Adrenal gland (tissue), 9 donors: ENCODE measurements at regions not wholly inside any gene's neighbourhood (a gene's known extent, or its start where the extent isn't known, plus 50 kb on each side); places are given as distances from the start of the nearest gene placed in this dataset.

ENCODE experiments used
- DNase-seq, 7 donors: peaks; one replicate each; pipeline ENCODE4 v3.0.0-alpha.2; 2019 to 2020
- H3K27ac ChIP-seq, 5 donors: fragments of 200-600 bp; sonication (generic) in 4 of 5; 1 replicate in 3 of 5; 2 replicates in 2 of 5; pipeline versions ENCODE4 v1.5.1 to v1.8.0; 2016 to 2020; ENCODE audit warnings: mild to moderate bottlenecking in 1 of 5
- H3K27me3 ChIP-seq: fragments of 200-600 bp; 2 replicates; pipeline ENCODE4 v1.8.0; 2021
- H3K36me3 ChIP-seq, 2 donors: fragments of 200-600 bp; replicated peaks in 1 of 2; 1 replicate in 1 of 2; 2 replicates in 1 of 2; pipeline versions ENCODE4 v1.5.1 to v1.8.0; 2018 to 2022
- H3K4me1 ChIP-seq, 2 donors: fragments of 200-600 bp; replicated peaks in 1 of 2; 1 replicate in 1 of 2; 2 replicates in 1 of 2; pipeline versions ENCODE4 v1.5.1 to v1.8.0; 2018 to 2021
- H3K4me3 ChIP-seq, 4 donors: fragments of 200-600 bp; sonication (generic) in 3 of 4; one replicate each; pipeline ENCODE4 v1.5.1; 2016 to 2018
- H3K9me3 ChIP-seq, 3 donors: fragments of 200-600 bp; sonication (generic) in 1 of 3; replicated peaks in 1 of 3; 1 replicate in 2 of 3; 2 replicates in 1 of 3; pipeline versions ENCODE4 v1.5.1 to v1.8.0; 2016 to 2021
- POLR2A ChIP-seq, 2 donors: fragments of 450-650 bp; IDR thresholded peaks; one replicate each; pipeline ENCODE4 v1.6.1; 2017; ENCODE audit warnings: antibody characterized with exemption in 2 of 2, mild to moderate bottlenecking in 2 of 2, moderate library complexity in 1 of 2
- WGBS, 4 donors: extraction: QIAGEN DNeasy Blood & Tissue Kit in 2 of 4; methylation state at CpG; one replicate each; pipeline versions ENCODE4 v1.1.5 to v1.1.7; 2013 to 2017; 5-methylcytosine and 5-hydroxymethylcytosine counted together
- intact Hi-C, 2 donors: fragments of 100-400 bp; cut with DNase I; formaldehyde crosslinking; loops; one replicate each; pipeline versions ENCODE4 v1.14.1 to v1.15.0; 2022 to 2023
- TF ChIP-seq, protein P1 (sequence below), 6 experiments: fragments of 450-650 bp in 4 of 6; fragments of 200-600 bp in 2 of 6; sonication (generic) in 1 of 6; IDR thresholded peaks; 1 replicate in 5 of 6; 2 replicates in 1 of 6; pipeline versions ENCODE4 v1.5.1 to v1.8.0; 2016 to 2021; ENCODE audit warnings: antibody characterized with exemption in 6 of 6, mild to moderate bottlenecking in 2 of 6, moderate library complexity in 1 of 6
- donor health status: healthy with polysubstance abuse.
- donor health status: Bipolar disorder and iron deficiency.
- donor health status: DM: yes; HTN: yes; CAD: no.
- donor health status: DM: no; HTN: no; CAD: no.
- donor health status: DM: no; HTN: no; CAD: no.

GRCh38 chr13:90518417-90518816, 829.1 kb upstream of the MIR17HG start:
- Histone ChIP-seq H3K4me1 (no peaks in the 10 kb centered on the region), H3K27ac (no peak overlapping the region), H3K9me3 (no peaks in the 10 kb centered on the region), H3K36me3 (no peaks in the 10 kb centered on the region), H3K27me3 (no peaks in the 10 kb centered on the region), H3K4me3 (no peak overlapping the region)
- intact Hi-C loops, result no loop called here
- TF ChIP-seq, protein P1, sequence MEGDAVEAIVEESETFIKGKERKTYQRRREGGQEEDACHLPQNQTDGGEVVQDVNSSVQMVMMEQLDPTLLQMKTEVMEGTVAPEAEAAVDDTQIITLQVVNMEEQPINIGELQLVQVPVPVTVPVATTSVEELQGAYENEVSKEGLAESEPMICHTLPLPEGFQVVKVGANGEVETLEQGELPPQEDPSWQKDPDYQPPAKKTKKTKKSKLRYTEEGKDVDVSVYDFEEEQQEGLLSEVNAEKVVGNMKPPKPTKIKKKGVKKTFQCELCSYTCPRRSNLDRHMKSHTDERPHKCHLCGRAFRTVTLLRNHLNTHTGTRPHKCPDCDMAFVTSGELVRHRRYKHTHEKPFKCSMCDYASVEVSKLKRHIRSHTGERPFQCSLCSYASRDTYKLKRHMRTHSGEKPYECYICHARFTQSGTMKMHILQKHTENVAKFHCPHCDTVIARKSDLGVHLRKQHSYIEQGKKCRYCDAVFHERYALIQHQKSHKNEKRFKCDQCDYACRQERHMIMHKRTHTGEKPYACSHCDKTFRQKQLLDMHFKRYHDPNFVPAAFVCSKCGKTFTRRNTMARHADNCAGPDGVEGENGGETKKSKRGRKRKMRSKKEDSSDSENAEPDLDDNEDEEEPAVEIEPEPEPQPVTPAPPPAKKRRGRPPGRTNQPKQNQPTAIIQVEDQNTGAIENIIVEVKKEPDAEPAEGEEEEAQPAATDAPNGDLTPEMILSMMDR (IDR thresholded peaks at IDR 0.05), result no peak
- TF ChIP-seq POLR2A (IDR thresholded peaks at IDR 0.05), result no peak
- no peak for DNase-seq

DNA sequence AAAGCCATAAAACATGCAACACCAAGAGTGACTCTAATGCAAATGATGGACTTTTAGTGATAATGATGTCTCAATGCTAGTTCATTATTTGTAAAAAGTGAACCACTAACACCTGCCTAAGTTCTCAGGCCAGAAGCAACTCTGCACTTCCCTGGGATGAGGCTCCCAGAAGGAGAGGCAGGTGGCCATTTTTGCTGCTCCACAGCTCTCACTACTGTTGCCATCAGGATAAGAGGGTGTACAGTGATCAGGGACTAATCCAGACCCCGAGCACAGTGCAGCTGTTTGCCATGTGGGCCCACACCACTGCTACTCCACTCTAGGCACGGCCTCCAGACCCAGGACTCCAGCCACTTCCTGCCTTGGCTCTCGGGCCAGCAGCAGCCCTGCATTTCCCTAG, 828.3 kb upstream of the MIR17HG start:
- no peaks in the 10 kb centered on the region for H3K27me3 ChIP-seq
- H3K4me1 ChIP-seq, result no peaks in the 10 kb centered on the region
- 20 to 41% (median 37%) methylated on average over 1 to 3 of the region's 3 CpGs for WGBS, 4 donors
- TF ChIP-seq POLR2A (IDR thresholded peaks at IDR 0.05), result no peak
- TF ChIP-seq, protein P1 (IDR thresholded peaks at IDR 0.05), result no peak
- no peaks in the 10 kb centered on the region for H3K36me3 ChIP-seq
- H3K4me3 ChIP-seq, result no peak overlapping the region
- H3K9me3 ChIP-seq, result no peaks in the 10 kb centered on the region
- intact Hi-C loops, result no loop called here
- no peak overlapping the region for H3K27ac ChIP-seq
- DNase-seq, result no peak

GRCh38 chr13:90526711-90527110, 820.8 kb upstream of the MIR17HG start:
- no peak for TF ChIP-seq POLR2A (IDR thresholded peaks at IDR 0.05)
- TF ChIP-seq, protein P1 (IDR thresholded peaks at IDR 0.05), result no peak
- Histone ChIP-seq H3K4me3 (no peak overlapping the region), H3K27ac (no peak overlapping the region), H3K9me3 (peaks cover 0 to 7% (median 0%) of the 10 kb centered on the region in 3 donors), H3K4me1 (no peaks in the 10 kb centered on the region), H3K36me3 (no peaks in the 10 kb centered on the region), H3K27me3 (no peaks in the 10 kb centered on the region)
- no peak for DNase-seq
- intact Hi-C loops, result no loop called here
- 37 to 60% (median 47%) methylated on average over 1 of the region's 1 CpG for WGBS, 4 donors

DNA sequence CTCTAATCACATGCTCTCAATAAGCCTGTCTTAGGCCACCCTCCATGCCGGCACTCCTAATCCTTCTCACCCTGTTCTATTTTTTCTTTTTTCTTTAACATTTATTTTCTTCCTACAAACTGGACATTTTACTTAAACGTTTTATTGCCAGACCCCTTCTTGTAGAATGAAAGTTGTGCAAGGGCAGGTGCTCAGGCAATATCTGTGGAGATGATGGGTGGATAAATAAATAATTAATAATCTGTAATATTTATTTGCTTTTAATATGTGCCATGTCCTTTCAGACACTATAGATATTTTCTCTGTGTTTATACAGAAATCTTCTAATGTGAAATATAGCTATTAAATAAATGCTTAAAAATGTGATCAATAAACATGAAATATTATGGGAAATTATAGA, 815.7 kb upstream of the MIR17HG start:
- 67 to 79% (median 72%) methylated on average over 2 of the region's 2 CpGs for WGBS, 4 donors
- TF ChIP-seq POLR2A (IDR thresholded peaks at IDR 0.05), result no peak
- TF ChIP-seq, protein P1 (IDR thresholded peaks at IDR 0.05), result no peak
- intact Hi-C loops, result no loop called here
- no peak for DNase-seq
- Histone ChIP-seq H3K36me3 (no peaks in the 10 kb centered on the region), H3K27me3 (no peaks in the 10 kb centered on the region), H3K27ac (no peak overlapping the region), H3K4me1 (no peaks in the 10 kb centered on the region), H3K9me3 (peaks cover 0 to 7% (median 0%) of the 10 kb centered on the region in 3 donors), H3K4me3 (no peak overlapping the region)
